Right lobe of liver (tissue), 4 donors: ENCODE measurements at regions not wholly inside any gene's neighbourhood (a gene's known extent, or its start where the extent isn't known, plus 50 kb on each side); places are given as distances from the start of the nearest gene placed in this dataset.

Experiments used
- POLR2A ChIP-seq: fragments of 450-650 bp; IDR thresholded peaks from one replicate; pipeline ENCODE4 v1.6.1; 2017; ENCODE audit warnings: antibody characterized with exemption, mild to moderate bottlenecking
- TF ChIP-seq, protein P1 (sequence below), 4 donors: fragments of 200-600 bp in 3 of 4; fragments of 450-650 bp in 1 of 4; IDR thresholded peaks; one replicate each; pipeline versions ENCODE4 v1.5.1 to v1.8.0; 2016 to 2022; ENCODE audit warnings: antibody characterized with exemption in 4 of 4, mild to moderate bottlenecking in 2 of 4
- donor health status: DM: no; HTN: no; CAD: no.
- donor health status: DM: no; HTN: no; CAD: no.
- donor health status: DM: no; HTN: yes; CAD: no.

GRCh38 chr4:128698386-128698785, 111.1 kb upstream of the JADE1 start:
- TF ChIP-seq, protein P1, sequence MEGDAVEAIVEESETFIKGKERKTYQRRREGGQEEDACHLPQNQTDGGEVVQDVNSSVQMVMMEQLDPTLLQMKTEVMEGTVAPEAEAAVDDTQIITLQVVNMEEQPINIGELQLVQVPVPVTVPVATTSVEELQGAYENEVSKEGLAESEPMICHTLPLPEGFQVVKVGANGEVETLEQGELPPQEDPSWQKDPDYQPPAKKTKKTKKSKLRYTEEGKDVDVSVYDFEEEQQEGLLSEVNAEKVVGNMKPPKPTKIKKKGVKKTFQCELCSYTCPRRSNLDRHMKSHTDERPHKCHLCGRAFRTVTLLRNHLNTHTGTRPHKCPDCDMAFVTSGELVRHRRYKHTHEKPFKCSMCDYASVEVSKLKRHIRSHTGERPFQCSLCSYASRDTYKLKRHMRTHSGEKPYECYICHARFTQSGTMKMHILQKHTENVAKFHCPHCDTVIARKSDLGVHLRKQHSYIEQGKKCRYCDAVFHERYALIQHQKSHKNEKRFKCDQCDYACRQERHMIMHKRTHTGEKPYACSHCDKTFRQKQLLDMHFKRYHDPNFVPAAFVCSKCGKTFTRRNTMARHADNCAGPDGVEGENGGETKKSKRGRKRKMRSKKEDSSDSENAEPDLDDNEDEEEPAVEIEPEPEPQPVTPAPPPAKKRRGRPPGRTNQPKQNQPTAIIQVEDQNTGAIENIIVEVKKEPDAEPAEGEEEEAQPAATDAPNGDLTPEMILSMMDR (IDR thresholded peaks at IDR 0.05): no peak
- TF ChIP-seq POLR2A: no peak
